ENCODE measurements at regions not wholly inside any gene's neighbourhood (a gene's known extent, or its start where the extent isn't known, plus 50 kb on each side); places are given as distances from the start of the nearest gene placed in this dataset.

GRCh38 chrX:109270580-109271484, 211.1 kb downstream of the GUCY2F start:
- TF ChIP-seq CTCF (conservative IDR thresholded peaks at IDR 0.05; ENCODE audit: low read depth, low read length) (no peak), EZH2 (IDR thresholded peaks at IDR 0.05; ENCODE audit: low read length, unreplicated experiment) (no peak), EZH2phosphoT487 (IDR thresholded peaks at IDR 0.05; ENCODE audit: borderline replicate concordance, low read length) (no peak)
